DND-41 (cell line): ENCODE measurements at regions not wholly inside any gene's neighbourhood (a gene's known extent, or its start where the extent isn't known, plus 50 kb on each side); places are given as distances from the start of the nearest gene placed in this dataset.

ENCODE experiments used
- ATAC-seq: fragments of 200-7000 bp; cut with Tn5 transposase; 3 replicates; pipeline ENCODE4 v1.9.1; 2021; ENCODE audit warnings: low read depth; ENCODE audit not compliant: insufficient read depth
- DNase-seq: peaks from one replicate; pipeline ENCODE4 v3.0.0-alpha.2; 2020
- H2AFZ ChIP-seq: 2 replicates; pipeline ENCODE4 v1.6.0; 2012; ENCODE audit warnings: low read depth, low read length
- H3K27ac ChIP-seq: 2 replicates; pipeline ENCODE4 v1.5.1; 2012; ENCODE audit warnings: low read length, inconsistent platforms
- H3K27me3 ChIP-seq: fragments of 200-600 bp; sonication (generic); 2 replicates; pipeline ENCODE4 v1.6.0; 2012; ENCODE audit warnings: low read length, mild to moderate bottlenecking, inconsistent platforms; ENCODE audit not compliant: insufficient read depth, poor library complexity
- H3K36me3 ChIP-seq: 2 replicates; pipeline ENCODE4 v1.5.1; 2012; ENCODE audit warnings: low read length, inconsistent platforms; ENCODE audit not compliant: insufficient read depth
- H3K4me1 ChIP-seq: 2 replicates; pipeline ENCODE4 v1.5.1; 2012; ENCODE audit warnings: mild to moderate bottlenecking, low read length; ENCODE audit not compliant: insufficient read depth
- H3K4me2 ChIP-seq: 2 replicates; pipeline ENCODE4 v1.6.0; 2012; ENCODE audit warnings: mild to moderate bottlenecking, moderate library complexity, low read length, inconsistent platforms; ENCODE audit not compliant: insufficient read depth
- H3K4me3 ChIP-seq, 2 experiments: fragments of 200-600 bp in 1 of 2; shearing (Covaris generic) in 1 of 2; 2 replicates each; pipeline ENCODE4 v1.5.1; 2012 to 2016; ENCODE audit warnings: inconsistent platforms in 2 of 2, low read length in 2 of 2, mild to moderate bottlenecking in 2 of 2, low read depth in 1 of 2, moderate library complexity in 1 of 2
- H3K79me2 ChIP-seq: 2 replicates; pipeline ENCODE4 v1.6.0; 2012; ENCODE audit warnings: low read length, inconsistent platforms; ENCODE audit not compliant: insufficient read depth
- H3K9ac ChIP-seq: 2 replicates; pipeline ENCODE4 v1.6.0; 2012; ENCODE audit warnings: low read depth, mild to moderate bottlenecking, inconsistent platforms, low read length, moderate library complexity
- H3K9me3 ChIP-seq: 2 replicates; pipeline ENCODE4 v1.5.1; 2012; ENCODE audit warnings: low read length, moderate library complexity, mild to moderate bottlenecking, inconsistent platforms; ENCODE audit not compliant: insufficient read depth, severe bottlenecking
- H4K20me1 ChIP-seq: 2 replicates; pipeline ENCODE4 v1.6.0; 2012; ENCODE audit warnings: low read length; ENCODE audit not compliant: insufficient read depth
- EZH2 ChIP-seq: IDR thresholded peaks from 3 replicates; pipeline ENCODE4 v1.6.1; 2012; ENCODE audit warnings: borderline replicate concordance, low read depth, mild to moderate bottlenecking, moderate library complexity, low read length, inconsistent platforms; ENCODE audit not compliant: severe bottlenecking
- TF ChIP-seq, protein P1 (sequence below): IDR thresholded peaks from 2 replicates; pipeline ENCODE4 v1.5.1; 2012; ENCODE audit warnings: borderline replicate concordance, low read length, moderate library complexity, mild to moderate bottlenecking; ENCODE audit not compliant: poor library complexity, severe bottlenecking; ENCODE audit errors: extremely low read depth

DNA sequence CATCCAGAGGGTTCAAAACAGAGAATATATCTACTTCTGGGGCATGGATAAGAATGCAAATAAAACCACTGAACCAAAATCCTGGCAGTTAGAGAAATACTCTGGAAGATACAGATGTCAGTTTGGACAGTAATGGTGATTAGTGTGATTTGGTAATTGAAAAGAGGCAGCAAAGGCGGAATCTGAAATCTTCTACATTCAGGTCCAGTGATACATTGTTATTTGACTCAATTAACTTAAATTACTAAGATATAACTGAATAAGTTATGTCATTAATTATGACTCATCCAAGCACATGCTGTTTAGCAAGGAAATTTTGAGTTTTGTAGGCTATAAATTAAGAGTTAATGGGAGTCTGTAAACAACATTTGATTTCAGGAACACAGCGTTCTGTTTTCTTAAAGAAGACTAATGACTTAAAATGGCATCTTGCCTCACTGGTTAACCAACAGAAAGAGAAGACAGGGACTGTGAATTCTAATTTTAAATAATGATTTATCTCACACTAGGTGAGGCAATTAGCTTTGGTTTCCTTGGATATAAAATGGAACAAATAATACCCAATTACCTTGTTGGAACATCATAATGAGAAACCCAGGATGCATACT, 937.1 kb downstream of the PDHA2 start:
- Histone ChIP-seq H4K20me1 (no peaks in the 10 kb centered on the region), H2AFZ (no peak overlapping the region), H3K27ac (no peak overlapping the region), H3K4me2 (no peak overlapping the region), H3K9ac (no peak overlapping the region), H3K4me1 (no peaks in the 10 kb centered on the region), H3K36me3 (no peaks in the 10 kb centered on the region), H3K9me3 (no peaks in the 10 kb centered on the region), H3K4me3 (no peak overlapping the region), H3K27me3 (no peaks in the 10 kb centered on the region), H3K79me2 (no peaks in the 10 kb centered on the region)
- ATAC-seq (no peak), DNase-seq (no peak)
- no peak for TF ChIP-seq EZH2
- TF ChIP-seq, protein P1, sequence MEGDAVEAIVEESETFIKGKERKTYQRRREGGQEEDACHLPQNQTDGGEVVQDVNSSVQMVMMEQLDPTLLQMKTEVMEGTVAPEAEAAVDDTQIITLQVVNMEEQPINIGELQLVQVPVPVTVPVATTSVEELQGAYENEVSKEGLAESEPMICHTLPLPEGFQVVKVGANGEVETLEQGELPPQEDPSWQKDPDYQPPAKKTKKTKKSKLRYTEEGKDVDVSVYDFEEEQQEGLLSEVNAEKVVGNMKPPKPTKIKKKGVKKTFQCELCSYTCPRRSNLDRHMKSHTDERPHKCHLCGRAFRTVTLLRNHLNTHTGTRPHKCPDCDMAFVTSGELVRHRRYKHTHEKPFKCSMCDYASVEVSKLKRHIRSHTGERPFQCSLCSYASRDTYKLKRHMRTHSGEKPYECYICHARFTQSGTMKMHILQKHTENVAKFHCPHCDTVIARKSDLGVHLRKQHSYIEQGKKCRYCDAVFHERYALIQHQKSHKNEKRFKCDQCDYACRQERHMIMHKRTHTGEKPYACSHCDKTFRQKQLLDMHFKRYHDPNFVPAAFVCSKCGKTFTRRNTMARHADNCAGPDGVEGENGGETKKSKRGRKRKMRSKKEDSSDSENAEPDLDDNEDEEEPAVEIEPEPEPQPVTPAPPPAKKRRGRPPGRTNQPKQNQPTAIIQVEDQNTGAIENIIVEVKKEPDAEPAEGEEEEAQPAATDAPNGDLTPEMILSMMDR, result no peak

DNA sequence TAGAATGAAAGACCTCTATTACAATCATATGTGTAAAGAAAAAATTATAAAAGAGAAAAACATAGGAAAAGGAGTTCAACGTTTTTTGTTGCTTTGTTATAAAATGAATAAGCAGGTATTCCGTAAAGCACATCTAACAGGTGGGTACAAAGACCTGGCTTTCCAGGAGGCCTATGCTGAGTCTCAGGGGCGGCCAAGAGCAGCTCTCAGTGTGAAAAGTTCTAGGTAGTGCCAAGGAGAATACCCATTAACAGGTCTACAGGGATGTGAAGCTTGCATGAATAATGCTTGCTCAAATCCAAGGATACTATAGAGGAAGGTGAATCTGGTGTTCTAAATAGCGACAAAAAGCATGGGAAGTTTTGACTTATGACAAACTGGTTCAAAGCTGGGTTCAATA, 944.4 kb downstream of the PDHA2 start:
- Histone ChIP-seq H3K9ac (no peak overlapping the region), H3K9me3 (no peaks in the 10 kb centered on the region), H3K36me3 (no peaks in the 10 kb centered on the region), H3K4me2 (no peak overlapping the region), H2AFZ (no peak overlapping the region), H3K4me1 (peaks cover 8% of the 10 kb centered on the region; the same call in 1 of the 2 replicates), H3K79me2 (no peaks in the 10 kb centered on the region), H3K4me3 (no peak overlapping the region), H3K27me3 (no peaks in the 10 kb centered on the region), H3K27ac (no peak overlapping the region), H4K20me1 (no peaks in the 10 kb centered on the region)
- no peak for TF ChIP-seq EZH2
- TF ChIP-seq, protein P1, result no peak
- DNase-seq (no peak), ATAC-seq (no peak)

DNA sequence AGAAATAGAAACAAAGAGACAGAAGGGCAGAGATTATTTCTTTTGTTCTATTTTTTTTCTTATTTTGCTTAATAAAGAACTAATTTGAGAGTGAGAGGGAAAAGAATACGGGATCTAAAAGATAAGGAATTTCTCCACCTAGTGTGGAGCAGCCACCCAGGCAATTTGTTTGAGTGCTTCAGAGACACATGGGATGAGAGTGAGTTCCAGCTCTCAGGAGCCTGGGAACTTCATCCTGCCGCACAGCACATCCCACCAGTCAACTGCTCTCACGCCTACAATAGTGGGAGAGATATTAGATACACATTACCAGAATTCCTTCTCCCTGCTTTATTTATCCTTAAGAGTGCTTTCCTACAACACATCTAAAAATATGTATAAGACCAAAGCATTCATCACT, 946.4 kb downstream of the PDHA2 start:
- no peak for ATAC-seq
- DNase-seq, result no peak

More for the DNA sequence above, 946.4 kb downstream of the PDHA2 start:
- peaks cover 8% of the 10 kb centered on the region; the same call in 1 of the 2 replicates for H3K4me1 ChIP-seq
- H3K79me2 ChIP-seq, result no peaks in the 10 kb centered on the region
- H3K36me3 ChIP-seq, result no peaks in the 10 kb centered on the region
- TF ChIP-seq EZH2, result no peak
- TF ChIP-seq, protein P1, result no peak
- H3K9me3 ChIP-seq, result no peaks in the 10 kb centered on the region
- H3K27ac ChIP-seq, result no peak overlapping the region
- H3K27me3 ChIP-seq, result no peaks in the 10 kb centered on the region
- H3K4me2 ChIP-seq, result no peak overlapping the region
- H3K4me3 ChIP-seq, result no peak overlapping the region
- H3K9ac ChIP-seq, result no peak overlapping the region
- no peaks in the 10 kb centered on the region for H4K20me1 ChIP-seq
- H2AFZ ChIP-seq, result no peak overlapping the region
